H1 (cell line): ENCODE measurements at regions not wholly inside any gene's neighbourhood (a gene's known extent, or its start where the extent isn't known, plus 50 kb on each side); places are given as distances from the start of the nearest gene placed in this dataset.

Experiments used
- CTCF ChIA-PET: fragments of 300-600 bp; sonication (Branson Sonifier 250); formaldehyde crosslinking; loops from one replicate; lab custom pipeline; 2021; ENCODE audit not compliant: partially characterized antibody; lab: Charles Lee
- POLR2A ChIA-PET: fragments of 300-600 bp; sonication (Branson Sonifier 250); formaldehyde crosslinking; loops from one replicate; lab custom pipeline; 2021; ENCODE audit warnings: inconsistent platforms; ENCODE audit not compliant: partially characterized antibody; lab: Charles Lee
- DNase-seq, 2 experiments: peaks; one replicate each; pipeline versions ENCODE4 v3.0.0 to v3.0.0-alpha.2; 2010 to 2022; ENCODE audit warnings: low spot score in 2 of 2, low read depth in 1 of 2, mixed read lengths in 1 of 2
- FAIRE-seq: peaks from 2 replicates; lab custom pipeline; 2011; peaks lifted over from hg19 to GRCh38; lab: Jason Lieb, UNC
- H2AFZ ChIP-seq: 2 replicates; pipeline ENCODE4 v1.8.1; 2012; ENCODE audit warnings: low read length, inconsistent platforms
- H2AK5ac ChIP-seq: 2 replicates; pipeline ENCODE4 v1.6.1; 2013; ENCODE audit warnings: low read depth, low read length
- H2BK120ac ChIP-seq: replicated peaks from 2 replicates; pipeline ENCODE3; 2013; ENCODE audit warnings: low read depth, low read length, inconsistent platforms
- H2BK12ac ChIP-seq: 2 replicates; pipeline ENCODE4 v1.6.1; 2013; ENCODE audit warnings: low read depth, low read length
- H2BK15ac ChIP-seq: 2 replicates; pipeline ENCODE4 v1.6.1; 2013; ENCODE audit warnings: low read length
- H2BK20ac ChIP-seq: 2 replicates; pipeline ENCODE4 v1.6.1; 2013; ENCODE audit warnings: low read length
- H2BK5ac ChIP-seq: 2 replicates; pipeline ENCODE4 v1.6.1; 2013; ENCODE audit warnings: low read depth, low read length
- H3K14ac ChIP-seq: 2 replicates; pipeline ENCODE4 v1.6.1; 2013; ENCODE audit warnings: inconsistent platforms; ENCODE audit not compliant: insufficient read length
- H3K18ac ChIP-seq: 2 replicates; pipeline ENCODE4 v1.6.1; 2013; ENCODE audit warnings: low read length; ENCODE audit errors: extremely low read depth
- H3K23ac ChIP-seq: 2 replicates; pipeline ENCODE4 v1.6.1; 2013; ENCODE audit warnings: inconsistent platforms; ENCODE audit not compliant: insufficient read length
- H3K23me2 ChIP-seq: 2 replicates; pipeline ENCODE4 v1.6.1; 2013; ENCODE audit warnings: low read depth, low read length
- H3K27ac ChIP-seq: 2 replicates; pipeline ENCODE4 v1.6.1; 2011; ENCODE audit warnings: low read depth, low read length, inconsistent platforms
- H3K27me3 ChIP-seq, 4 experiments: replicated peaks in 1 of 4; 1 replicate in 1 of 4; 2 replicates in 3 of 4; pipeline versions ENCODE4 v1.6.1 to v1.8.1; 2011 to 2013; ENCODE audit warnings: low read length in 3 of 4, mild to moderate bottlenecking in 3 of 4, inconsistent platforms in 2 of 4, mixed read lengths in 2 of 4, moderate library complexity in 1 of 4; ENCODE audit not compliant: control insufficient read depth in 3 of 4, insufficient read depth in 3 of 4; ENCODE audit errors: extremely low read depth in 1 of 4
- H3K36me3 ChIP-seq, 4 experiments: 2 replicates each; pipeline versions ENCODE4 v1.6.1 to v1.8.1; 2011 to 2013; ENCODE audit warnings: mild to moderate bottlenecking in 4 of 4, low read length in 3 of 4, moderate library complexity in 2 of 4, control low read depth in 1 of 4, inconsistent platforms in 1 of 4; ENCODE audit not compliant: insufficient read depth in 4 of 4, control insufficient read depth in 2 of 4
- H3K4ac ChIP-seq: replicated peaks from 2 replicates; pipeline ENCODE3; 2013; ENCODE audit warnings: low read length, low read depth, mixed read lengths, inconsistent platforms; ENCODE audit not compliant: insufficient read length
- H3K4me1 ChIP-seq, 4 experiments: replicated peaks in 1 of 4; 1 replicate in 1 of 4; 2 replicates in 3 of 4; pipeline versions ENCODE4 v1.6.1 to v1.8.1; 2011 to 2013; ENCODE audit warnings: low read length in 3 of 4, inconsistent platforms in 2 of 4, mixed read lengths in 1 of 4; ENCODE audit not compliant: insufficient read depth in 4 of 4, control insufficient read depth in 3 of 4
- H3K4me2 ChIP-seq, 2 experiments: 2 replicates each; pipeline versions ENCODE4 v1.6.1 to v1.8.1; 2011 to 2013; ENCODE audit warnings: low read depth in 2 of 2, low read length in 2 of 2, control low read depth in 1 of 2, inconsistent platforms in 1 of 2, mild to moderate bottlenecking in 1 of 2; ENCODE audit not compliant: insufficient read depth in 1 of 2
- H3K4me3 ChIP-seq, 4 experiments: fragments of 200-600, 300-600 bp in 1 of 4; sonication (generic), shearing (Covaris generic), sonication (Bioruptor Twin) in 1 of 4; 2 replicates each; pipeline versions ENCODE4 v1.5.1 to v1.8.1; 2011 to 2016; ENCODE audit warnings: low read length in 4 of 4, low read depth in 3 of 4, control low read depth in 2 of 4, inconsistent platforms in 2 of 4, mild to moderate bottlenecking in 2 of 4, mixed read lengths in 1 of 4, moderate library complexity in 1 of 4; ENCODE audit not compliant: insufficient read depth in 2 of 4; ENCODE audit errors: extremely low read depth in 1 of 4
- H3K56ac ChIP-seq: replicated peaks from 2 replicates; pipeline ENCODE3; 2013; ENCODE audit warnings: low read depth, mild to moderate bottlenecking, mixed read lengths, low read length, inconsistent platforms; ENCODE audit not compliant: insufficient read length
- H3K79me1 ChIP-seq: 2 replicates; pipeline ENCODE4 v1.6.1; 2013; ENCODE audit warnings: low read depth, low read length, control low read depth
- H3K79me2 ChIP-seq, 2 experiments: 2 replicates each; pipeline versions ENCODE4 v1.6.1 to v1.8.1; 2012 to 2013; ENCODE audit warnings: low read length in 2 of 2, mild to moderate bottlenecking in 2 of 2, inconsistent platforms in 1 of 2; ENCODE audit not compliant: insufficient read depth in 2 of 2, control insufficient read depth in 1 of 2
- H3K9ac ChIP-seq, 4 experiments: replicated peaks in 1 of 4; 1 replicate in 1 of 4; 2 replicates in 3 of 4; pipeline versions ENCODE4 v1.6.1 to v1.8.1; 2011 to 2013; ENCODE audit warnings: low read depth in 3 of 4, low read length in 3 of 4, control low read depth in 2 of 4, mild to moderate bottlenecking in 2 of 4, moderate library complexity in 2 of 4, inconsistent platforms in 1 of 4; ENCODE audit errors: extremely low read depth in 1 of 4
- H3K9me3 ChIP-seq, 2 experiments: 2 replicates each; pipeline versions ENCODE4 v1.6.1 to v1.8.1; 2012 to 2013; ENCODE audit warnings: mild to moderate bottlenecking in 2 of 2, moderate library complexity in 2 of 2, control low read depth in 1 of 2, inconsistent platforms in 1 of 2, low read depth in 1 of 2, low read length in 1 of 2, mixed read lengths in 1 of 2; ENCODE audit not compliant: insufficient read depth in 2 of 2
- H4K20me1 ChIP-seq, 2 experiments: replicated peaks in 1 of 2; 2 replicates each; pipeline versions ENCODE3 to v1.8.1; 2011 to 2013; ENCODE audit warnings: inconsistent platforms in 2 of 2, low read length in 2 of 2, mild to moderate bottlenecking in 1 of 2; ENCODE audit not compliant: insufficient read depth in 2 of 2, control insufficient read depth in 1 of 2
- H4K5ac ChIP-seq: 2 replicates; pipeline ENCODE4 v1.6.1; 2013; ENCODE audit warnings: low read length, low read depth, mixed read lengths, inconsistent platforms; ENCODE audit not compliant: insufficient read length
- H4K8ac ChIP-seq: 2 replicates; pipeline ENCODE4 v1.8.0; 2013; ENCODE audit warnings: mild to moderate bottlenecking, moderate library complexity, low read length, inconsistent platforms; ENCODE audit not compliant: insufficient read depth; ENCODE audit errors: extremely low read depth
- H4K91ac ChIP-seq: replicated peaks from 2 replicates; pipeline ENCODE3; 2013; ENCODE audit warnings: low read length, mixed read lengths, inconsistent platforms; ENCODE audit not compliant: insufficient read length
- CEBPB ChIP-seq: IDR thresholded peaks from 2 replicates; pipeline ENCODE4 v1.6.1; 2012; ENCODE audit warnings: low read depth, low read length
- POU5F1 ChIP-seq: IDR thresholded peaks from 2 replicates; pipeline ENCODE4 v1.6.1; 2011; ENCODE audit warnings: low read depth, mild to moderate bottlenecking, low read length, moderate library complexity
- SIRT6 ChIP-seq: IDR thresholded peaks from one replicate; pipeline ENCODE4 v1.7.1; 2012; ENCODE audit warnings: low read length, inconsistent platforms
- SIX5 ChIP-seq: IDR thresholded peaks from 2 replicates; pipeline ENCODE4 v1.6.1; 2011; ENCODE audit warnings: mild to moderate bottlenecking, low read depth, low read length
- WGBS, 2 experiments: shearing (Covaris generic) in 1 of 2; methylation state at CpG; one replicate each; pipeline versions ENCODE4 v1.1.6 to v1.1.7; 2013 to 2015; ENCODE audit warnings: low lambda C conversion rate in 2 of 2, mixed read lengths in 2 of 2, inconsistent platforms in 1 of 2, low coverage in 1 of 2, missing lambda C conversion rate in 1 of 2; ENCODE audit not compliant: insufficient replicate concordance in 2 of 2, insufficient coverage in 1 of 2, insufficient read length in 1 of 2; ENCODE audit errors: extremely low coverage in 1 of 2, missing lambda C conversion rate in 1 of 2; 5-methylcytosine and 5-hydroxymethylcytosine counted together

DNA sequence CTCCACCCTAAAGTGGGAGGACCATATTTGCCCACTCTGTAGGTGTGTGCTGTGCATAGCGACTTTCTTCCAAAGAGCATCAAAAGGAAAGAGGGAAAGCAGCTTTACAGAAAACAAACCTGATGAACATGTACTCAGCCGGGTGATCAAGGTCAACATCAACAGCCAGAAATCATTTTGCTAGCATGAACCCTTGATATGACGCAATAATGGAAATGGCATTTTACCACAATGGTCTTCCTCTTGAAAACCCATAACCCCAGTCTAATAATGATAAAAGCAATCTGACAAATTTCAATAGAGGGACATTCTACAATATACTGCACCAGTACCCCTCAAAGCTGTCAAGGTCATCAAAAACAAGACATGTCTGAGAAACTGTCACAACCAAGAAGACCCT is 350.2 kb downstream of the FBXO15 start:
- Histone ChIP-seq H3K4me2 (no peak overlapping the region), H3K23ac (no peak overlapping the region), H4K5ac (no peak overlapping the region), H3K27ac (no peak overlapping the region), H2BK20ac (no peak overlapping the region), H3K9me3 (no peaks in the 10 kb centered on the region), H2BK15ac (no peak overlapping the region), H3K27me3 (no peaks in the 10 kb centered on the region), H3K79me1 (no peaks in the 10 kb centered on the region), H3K36me3 (no peaks in the 10 kb centered on the region), H4K20me1 (no peaks in the 10 kb centered on the region), H4K91ac (no peak overlapping the region), H3K56ac (no peak overlapping the region), H3K4me1 (no peaks in the 10 kb centered on the region), H3K18ac (no peak overlapping the region), H2BK120ac (no peak overlapping the region), H2BK5ac (no peak overlapping the region), H3K4me3 (no peak overlapping the region), H2AK5ac (no peak overlapping the region), H2AFZ (no peak overlapping the region), H3K9ac (no peak overlapping the region), H2BK12ac (no peak overlapping the region), H3K79me2 (no peaks in the 10 kb centered on the region), H3K23me2 (no peaks in the 10 kb centered on the region), H4K8ac (no peak overlapping the region), H3K4ac (no peak overlapping the region), H3K14ac (no peak overlapping the region)
- 93% methylated on average over 3 of the region's 3 CpGs; no CpG with 5 or more reads in 1 of the 2 experiments for WGBS, 2 experiments
- POLR2A ChIA-PET = no interaction called here
- CTCF ChIA-PET = no interaction called here
- no peak for FAIRE-seq
- no peak for DNase-seq
- TF ChIP-seq CEBPB = peak; percentile 66; the same call in 1 of the 2 replicates
- TF ChIP-seq SIRT6 = no peak
- no peak for TF ChIP-seq POU5F1
- no peak for TF ChIP-seq SIX5
